ENCODE measurements at regions not wholly inside any gene's neighbourhood (a gene's known extent, or its start where the extent isn't known, plus 50 kb on each side); places are given as distances from the start of the nearest gene placed in this dataset.

DNA sequence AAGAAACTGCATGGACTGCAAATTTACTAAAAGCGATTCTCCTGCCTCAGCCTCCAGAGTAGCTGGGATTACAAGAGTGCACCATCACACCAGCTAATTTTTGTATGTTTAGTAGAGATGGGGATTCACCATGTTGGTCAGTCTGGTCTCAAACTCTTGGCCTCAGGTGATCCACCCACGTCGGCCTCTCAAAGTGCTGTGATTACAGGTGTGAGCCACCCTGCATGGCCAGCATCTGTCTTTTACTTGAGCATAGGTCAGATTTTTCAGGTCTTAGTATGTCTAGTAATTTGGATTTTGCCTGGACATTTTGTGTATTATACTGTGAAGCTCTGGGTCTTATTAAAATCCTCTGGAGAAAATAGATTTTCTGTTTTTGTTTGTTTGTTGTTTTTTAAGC, 277.8 kb upstream of the VLDLR start:
- Histone ChIP-seq H3K79me1 (ENCODE audit: low read depth in 1 of 2, low read length in 2 of 2) (no peaks in the 10 kb centered on the region), H3K4me1 (ENCODE audit: control insufficient read depth, insufficient read depth, low read length) (no peaks in the 10 kb centered on the region), H2AFZ (replicated peaks; ENCODE audit: low read length, poor library complexity) (no peak overlapping the region), H3K36me3 (ENCODE audit: control insufficient read depth, insufficient read depth, low read length) (no peaks in the 10 kb centered on the region), H4K91ac (ENCODE audit: insufficient read depth, low read depth, low read length) (no peak overlapping the region), H2AK9ac (replicated peaks; ENCODE audit: low read depth, low read length, poor library complexity) (no peak overlapping the region), H4K5ac (ENCODE audit: low read depth, low read length) (no peak overlapping the region), H3K9me3 (ENCODE audit: control insufficient read depth, insufficient read depth, low read length) (no peaks in the 10 kb centered on the region), H4K20me1 (ENCODE audit: insufficient read depth, low read length) (no peaks in the 10 kb centered on the region), H3K9ac (ENCODE audit: low read depth, low read length) (no peak overlapping the region), H2AK5ac (ENCODE audit: low read depth, low read length) (no peak overlapping the region), H2BK15ac (ENCODE audit: low read depth, low read length) (no peak overlapping the region), H3K14ac (replicated peaks; ENCODE audit: low read depth, low read length) (no peak overlapping the region), H3K18ac (ENCODE audit: low read depth, low read length) (no peak overlapping the region), H3K23ac (ENCODE audit: low read depth, low read length) (no peak overlapping the region), H2BK120ac (ENCODE audit: low read depth, low read length) (no peak overlapping the region), H3K9me1 (ENCODE audit: insufficient read depth, low read length) (no peaks in the 10 kb centered on the region), H4K8ac (ENCODE audit: low read depth in 2 of 2, low read length in 2 of 2) (no peak overlapping the region), H3K4ac (ENCODE audit: low read depth, low read length) (no peak overlapping the region), H3K56ac (ENCODE audit: extremely low read depth, insufficient read depth, low read length) (no peak overlapping the region), H2BK5ac (ENCODE audit: low read depth, low read length, poor library complexity, severe bottlenecking) (no peak overlapping the region), H3K4me2 (ENCODE audit: low read depth, low read length) (no peak overlapping the region), H3K27me3 (ENCODE audit: control insufficient read depth, insufficient read depth, low read length) (no peaks in the 10 kb centered on the region), H3K27ac (ENCODE audit: insufficient read depth, low read length) (no peak overlapping the region), H3K4me3 (ENCODE audit: insufficient read depth, low read depth, low read length) (no peak overlapping the region), H2BK20ac (ENCODE audit: low read depth, low read length) (no peak overlapping the region)
- dilution Hi-C loops (cut with HindIII; ENCODE audit: low sequenced_read_pairs, unreplicated experiment) (no loop called here), intact Hi-C loops (cut with micrococcal nuclease) (no loop called here), in situ Hi-C loops (cut with MboI; ENCODE audit: low sequenced_read_pairs) (no loop called here)
- no CpG with 5 or more reads among the region's 3 CpGs for WGBS, 2 experiments (ENCODE audit: extremely low coverage in 2 of 2, insufficient read length in 1 of 2)
- no TSS peak for BruUV-seq (replicated peaks)
- ChIA-PET CTCF (no interaction called here), POLR2A (ENCODE audit: unreplicated experiment) (no interaction called here)
- TF ChIP-seq FOS (IDR thresholded peaks at IDR 0.05; ENCODE audit: low read depth, low read length) = no peak
- no peak for TF ChIP-seq BHLHE40 (IDR thresholded peaks at IDR 0.05; ENCODE audit: low read depth, low read length)
- TF ChIP-seq POLR2A (IDR thresholded peaks at IDR 0.05; ENCODE audit: low read depth, low read length) = no peak
- no peak for TF ChIP-seq SMC3 (IDR thresholded peaks at IDR 0.05; ENCODE audit: low read depth, low read length)
- ATAC-seq (ENCODE audit: low read depth) = no peak
- DNase-seq = no peak

All from IMR-90 (cell line).